G401 (cell line): ENCODE measurements at regions not wholly inside any gene's neighbourhood (a gene's known extent, or its start where the extent isn't known, plus 50 kb on each side); places are given as distances from the start of the nearest gene placed in this dataset.
"Not testable (repeated sequence)": the region's sequence is repeated elsewhere in the genome, so short reads cannot be mapped to it uniquely, and the experiment has no call there.

Experiments used
- DNase-seq: peaks from one replicate; pipeline ENCODE4 v3.0.0-alpha.2; 2015; ENCODE audit warnings: low spot score
- in situ Hi-C: cut with HindIII; loops from 2 replicates; pipeline ENCODE4 v1.10.0; 2016; ENCODE audit warnings: low sequenced_read_pairs, mixed read lengths

- no peak for DNase-seq
- in situ Hi-C loops: no loop called here
Observed at GRCh38 chr1:20432341-20432740, 53.7 kb downstream of the CAMK2N1 start.

DNA sequence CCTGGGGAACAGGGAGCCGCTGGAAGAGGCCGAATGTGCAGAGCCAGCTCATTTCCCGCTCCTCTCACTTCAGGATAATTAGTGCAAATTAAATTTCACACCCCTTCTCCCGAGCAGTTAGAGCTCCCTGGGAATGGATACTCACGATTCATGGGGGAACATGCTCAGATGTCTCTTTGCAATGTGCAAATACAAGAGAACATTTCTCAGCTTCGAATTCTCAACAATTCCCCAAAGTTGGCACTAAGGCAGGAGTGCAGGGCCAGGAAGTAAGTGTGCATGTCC, 54.9 kb downstream of the CAMK2N1 start:
- no peak for DNase-seq
- in situ Hi-C loops: no loop called here

DNA sequence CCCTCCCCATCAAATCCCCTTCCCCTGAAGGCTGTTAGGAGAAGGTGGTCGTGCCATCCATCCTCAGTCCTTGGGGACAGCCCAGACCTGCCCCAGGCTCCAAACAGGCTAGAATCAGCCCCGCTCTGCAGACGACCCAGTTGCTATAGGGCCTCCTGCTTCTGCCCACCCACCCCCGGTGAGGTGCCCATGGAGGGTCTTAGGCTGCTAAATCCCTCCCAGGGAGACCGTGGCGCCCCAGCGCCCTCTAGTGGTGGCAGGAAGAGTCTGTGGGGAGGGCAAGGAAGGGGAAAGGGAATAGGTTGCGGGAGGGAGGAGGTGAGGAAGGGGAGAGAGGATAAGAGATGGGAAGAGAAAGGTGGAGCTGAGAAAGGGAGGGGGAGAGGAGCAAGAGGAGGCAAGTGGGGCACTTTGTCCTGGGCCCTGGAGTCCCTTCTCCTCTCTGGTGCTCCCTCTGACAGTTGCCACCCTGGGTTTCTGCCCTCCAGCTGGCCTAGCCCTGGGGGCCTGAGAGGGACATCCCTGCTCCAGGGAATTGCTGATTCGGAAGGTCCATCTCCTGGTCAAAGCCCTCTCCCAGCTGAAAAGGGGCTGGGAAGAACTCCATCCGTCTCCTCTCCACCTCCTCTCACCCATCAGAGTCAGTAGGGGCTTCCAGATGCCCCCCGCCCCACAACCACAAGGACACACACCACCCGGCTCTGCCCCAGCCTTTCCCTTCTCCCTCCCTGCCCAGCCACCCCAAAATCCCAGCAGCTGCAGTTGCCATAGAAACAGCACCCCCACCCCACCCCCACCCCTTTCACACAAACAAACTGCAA, 55.4 kb downstream of the CAMK2N1 start:
- DNase-seq: no peak

DNA sequence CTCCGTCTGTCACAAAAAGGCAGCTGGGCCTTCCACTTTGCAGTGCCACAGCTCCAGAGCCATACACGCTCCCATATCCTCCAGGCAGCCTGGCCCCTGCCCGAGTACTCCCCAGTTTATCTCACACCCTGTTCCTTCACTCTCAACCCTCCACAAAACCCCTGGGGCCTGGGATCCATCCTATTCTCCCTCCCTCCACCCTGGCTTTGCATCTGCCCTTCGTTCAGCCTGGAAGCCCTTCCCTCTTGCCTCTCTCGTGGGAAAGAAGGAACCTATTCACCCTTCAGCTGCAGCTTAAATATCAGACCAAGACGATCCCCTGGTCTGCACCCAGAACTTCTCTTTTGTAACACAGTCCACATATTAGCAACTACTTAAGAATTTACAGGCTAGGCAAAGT, 56.7 kb downstream of the CAMK2N1 start:
- DNase-seq: no peak
- in situ Hi-C loops: no loop called here

More for the DNA sequence above, 55.4 kb downstream of the CAMK2N1 start:
- in situ Hi-C loops: no loop called here

GRCh38 chr1:20428841-20429240, 57.2 kb downstream of the CAMK2N1 start:
- in situ Hi-C loops: no loop called here
- no peak for DNase-seq

DNA sequence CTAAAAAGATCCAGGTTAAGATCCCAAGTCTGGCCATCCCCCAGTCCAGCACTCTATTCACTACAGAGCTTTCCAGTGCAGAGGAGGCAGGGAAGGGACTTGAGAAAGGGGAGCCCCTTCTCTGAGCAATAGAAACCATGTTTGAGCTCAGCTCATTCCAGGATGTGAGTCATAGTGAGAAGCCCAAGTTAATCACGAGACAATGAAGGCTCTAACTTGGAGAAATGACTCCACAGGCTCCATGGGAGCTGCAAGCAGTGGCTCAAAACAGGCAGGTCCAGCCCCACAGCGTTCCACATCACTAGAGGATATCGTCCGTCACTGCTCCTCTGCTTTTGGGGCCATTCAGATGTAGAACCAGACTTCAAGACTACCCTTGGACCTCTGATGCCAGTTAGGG, 59.1 kb downstream of the CAMK2N1 start:
- DNase-seq: no peak
- in situ Hi-C loops: no loop called here

GRCh38 chr1:20426371-20426770, 59.6 kb downstream of the CAMK2N1 start:
- no peak for DNase-seq
- in situ Hi-C loops: no loop called here

- no peak for DNase-seq
- in situ Hi-C loops: no loop called here
Observed at GRCh38 chr1:20425622-20426021, 60.4 kb downstream of the CAMK2N1 start.

- no peak for DNase-seq
- in situ Hi-C loops: no loop called here
Observed at GRCh38 chr1:20423169-20423795, 62.7 kb downstream of the CAMK2N1 start.

DNA sequence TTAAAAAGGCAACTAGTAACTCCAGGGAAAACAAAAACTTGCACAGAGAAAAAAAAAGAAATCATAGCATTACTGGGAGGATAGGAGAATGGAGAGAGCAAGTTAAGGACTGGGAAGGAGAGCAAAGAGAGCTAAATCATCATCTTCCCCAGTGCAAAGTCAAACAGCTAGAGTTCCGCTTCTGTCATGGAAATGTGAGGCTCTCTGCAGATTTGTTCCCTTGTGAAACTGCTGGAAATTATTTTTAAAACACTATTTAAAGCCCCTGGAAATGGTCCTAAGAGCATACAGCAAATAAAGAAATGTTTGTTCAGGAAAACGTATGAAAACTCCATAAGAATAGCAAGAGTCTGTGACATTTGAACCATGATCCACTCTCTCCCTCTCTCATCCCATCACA, 64.6 kb downstream of the CAMK2N1 start:
- no peak for DNase-seq
- in situ Hi-C loops: no loop called here

- in situ Hi-C loops: no loop called here
- no peak for DNase-seq
Observed at GRCh38 chr1:20417581-20417980, 68.4 kb downstream of the CAMK2N1 start.

DNA sequence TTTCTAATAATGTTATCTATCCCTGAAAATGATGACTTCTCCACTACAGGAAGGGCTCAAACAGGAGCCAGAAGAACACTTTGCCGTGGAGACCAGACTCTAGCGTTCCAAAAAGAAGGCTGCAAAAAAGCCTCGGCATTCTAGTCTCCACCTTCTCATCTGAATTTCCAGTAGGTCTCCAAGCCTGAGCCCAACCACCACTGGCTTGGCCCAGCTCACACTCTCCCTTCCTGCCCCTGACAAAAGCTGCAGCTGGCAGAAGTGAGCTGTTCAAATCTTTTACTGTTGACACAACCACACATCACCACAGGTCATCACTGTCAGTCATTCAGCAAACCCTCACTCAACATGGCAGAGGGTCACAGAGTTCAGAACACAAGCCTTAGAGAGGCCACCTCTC, 69.3 kb downstream of the CAMK2N1 start:
- DNase-seq: no peak
- in situ Hi-C loops: no loop called here

GRCh38 chr1:20413776-20414140, 72.3 kb downstream of the CAMK2N1 start:
- in situ Hi-C loops: no loop called here
- DNase-seq: no peak

DNA sequence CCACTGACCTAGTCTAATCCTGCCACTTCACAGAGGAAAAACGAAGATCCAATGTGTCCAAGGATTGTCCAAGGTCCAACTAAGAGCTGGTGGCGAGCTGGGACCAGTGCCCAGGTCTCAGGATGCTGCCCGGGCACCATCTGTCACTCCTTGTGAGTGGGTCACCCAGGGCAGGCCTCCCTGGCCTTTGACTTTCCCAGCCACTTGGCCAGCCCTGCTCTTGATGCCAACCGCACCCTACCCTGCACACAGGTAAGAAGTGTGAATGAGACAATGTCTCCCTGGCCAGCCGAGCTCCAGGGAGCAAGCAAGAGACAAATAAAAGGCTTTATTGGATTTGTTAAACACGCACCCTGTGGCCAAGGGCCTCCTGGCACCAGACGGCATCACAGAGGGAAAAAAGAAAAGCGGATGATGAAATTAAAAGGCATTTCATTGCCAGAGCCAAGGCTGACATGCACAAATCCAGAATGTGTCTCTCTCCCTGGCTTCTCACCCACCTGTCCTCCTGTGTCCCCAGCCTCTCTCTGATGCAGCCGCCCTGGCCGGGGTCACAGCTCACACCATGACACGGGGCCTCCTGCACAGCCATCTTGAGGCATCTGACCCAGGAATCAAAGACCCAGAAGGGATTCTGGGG, 72.8 kb downstream of the CAMK2N1 start:
- in situ Hi-C loops: no loop called here
- DNase-seq: peak; percentile 97

GRCh38 chr1:20411196-20411980, 74.6 kb downstream of the CAMK2N1 start:
- in situ Hi-C loops: no loop called here
- peak; percentile 38 for DNase-seq

DNA sequence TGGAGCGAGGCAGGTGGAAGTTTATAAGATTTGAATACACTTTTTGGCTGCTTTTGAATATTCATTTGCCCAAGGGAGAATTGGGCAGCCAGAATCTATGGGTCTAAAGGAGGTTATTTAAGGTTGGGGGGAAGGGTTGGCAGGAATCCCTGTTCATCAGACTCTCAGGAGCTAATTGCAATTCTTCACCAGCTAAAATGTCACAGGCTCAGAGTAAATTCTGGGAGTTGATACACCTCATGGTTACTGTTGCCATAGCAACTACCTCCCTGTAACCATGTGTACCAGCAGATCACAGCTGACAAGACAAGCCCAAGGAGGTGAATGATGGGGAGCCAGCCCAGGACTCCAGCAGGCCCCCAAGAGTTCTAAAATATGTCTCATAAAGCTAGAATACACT, 75.5 kb downstream of the CAMK2N1 start:
- in situ Hi-C loops: no loop called here

DNA sequence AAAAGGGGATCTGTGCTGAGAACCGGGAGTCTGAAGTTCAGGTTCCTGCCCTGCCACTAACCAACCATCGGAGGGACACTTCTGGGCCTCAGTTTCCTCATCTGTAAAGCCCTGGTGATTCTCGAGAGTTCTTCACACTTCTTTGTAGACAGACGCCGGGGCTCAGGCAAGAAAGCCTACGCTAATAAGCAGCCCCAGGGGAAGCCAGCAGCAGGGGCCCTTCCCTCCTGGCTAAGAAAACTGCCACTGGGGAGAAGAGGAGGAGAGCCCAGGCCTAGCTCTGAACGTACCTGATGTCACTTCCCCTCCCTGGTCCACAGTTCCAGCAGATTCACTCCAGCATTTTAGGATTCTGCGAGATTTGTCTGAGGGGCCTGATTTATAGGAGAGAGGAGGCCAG, 76.0 kb downstream of the CAMK2N1 start:
- DNase-seq: no peak
- in situ Hi-C loops: no loop called here

More for the DNA sequence above, 75.5 kb downstream of the CAMK2N1 start:
- DNase-seq: peak; percentile 79

- DNase-seq: no peak
- in situ Hi-C loops: no loop called here
Observed at GRCh38 chr1:20409012-20409411, 77.0 kb downstream of the CAMK2N1 start.

GRCh38 chr1:20408133-20408650, 77.8 kb downstream of the CAMK2N1 start:
- in situ Hi-C loops, DNase-seq: not testable (repeated sequence)
